ENCODE measurements at regions not wholly inside any gene's neighbourhood (a gene's known extent, or its start where the extent isn't known, plus 50 kb on each side); places are given as distances from the start of the nearest gene placed in this dataset.
"Not testable (repeated sequence)": the region's sequence is repeated elsewhere in the genome, so short reads cannot be mapped to it uniquely, and the experiment has no call there.

DNA sequence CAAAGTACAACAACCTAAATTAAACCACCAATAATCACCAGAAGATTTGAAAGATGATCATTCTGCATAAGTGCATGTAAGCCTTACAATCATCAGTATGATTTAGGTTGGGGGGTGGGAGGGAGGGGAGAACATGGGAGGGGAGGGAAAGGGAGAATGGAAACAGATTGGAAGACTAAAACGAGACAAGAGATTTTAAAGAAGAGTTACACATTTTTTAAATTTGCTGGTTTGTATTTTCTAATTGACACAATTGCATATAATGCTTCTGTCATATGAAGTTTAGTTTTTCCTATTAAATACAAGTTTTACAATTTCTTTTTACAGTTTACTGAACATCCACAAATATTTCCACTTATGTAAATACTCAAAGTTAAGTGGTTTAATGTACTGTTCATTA, 2118.9 kb downstream of the PCDH9 start:
- ATAC-seq (ENCODE audit: low FRiP score) (no peak), DNase-seq (ENCODE audit: low spot score) (no peak)
- TF ChIP-seq, protein P1, sequence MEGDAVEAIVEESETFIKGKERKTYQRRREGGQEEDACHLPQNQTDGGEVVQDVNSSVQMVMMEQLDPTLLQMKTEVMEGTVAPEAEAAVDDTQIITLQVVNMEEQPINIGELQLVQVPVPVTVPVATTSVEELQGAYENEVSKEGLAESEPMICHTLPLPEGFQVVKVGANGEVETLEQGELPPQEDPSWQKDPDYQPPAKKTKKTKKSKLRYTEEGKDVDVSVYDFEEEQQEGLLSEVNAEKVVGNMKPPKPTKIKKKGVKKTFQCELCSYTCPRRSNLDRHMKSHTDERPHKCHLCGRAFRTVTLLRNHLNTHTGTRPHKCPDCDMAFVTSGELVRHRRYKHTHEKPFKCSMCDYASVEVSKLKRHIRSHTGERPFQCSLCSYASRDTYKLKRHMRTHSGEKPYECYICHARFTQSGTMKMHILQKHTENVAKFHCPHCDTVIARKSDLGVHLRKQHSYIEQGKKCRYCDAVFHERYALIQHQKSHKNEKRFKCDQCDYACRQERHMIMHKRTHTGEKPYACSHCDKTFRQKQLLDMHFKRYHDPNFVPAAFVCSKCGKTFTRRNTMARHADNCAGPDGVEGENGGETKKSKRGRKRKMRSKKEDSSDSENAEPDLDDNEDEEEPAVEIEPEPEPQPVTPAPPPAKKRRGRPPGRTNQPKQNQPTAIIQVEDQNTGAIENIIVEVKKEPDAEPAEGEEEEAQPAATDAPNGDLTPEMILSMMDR (IDR thresholded peaks at IDR 0.05) = no peak

GRCh38 chr13:65104436-65104835, 2125.7 kb downstream of the PCDH9 start:
- not testable (repeated sequence) for ATAC-seq (ENCODE audit: low FRiP score); DNase-seq (ENCODE audit: low spot score)

DNA sequence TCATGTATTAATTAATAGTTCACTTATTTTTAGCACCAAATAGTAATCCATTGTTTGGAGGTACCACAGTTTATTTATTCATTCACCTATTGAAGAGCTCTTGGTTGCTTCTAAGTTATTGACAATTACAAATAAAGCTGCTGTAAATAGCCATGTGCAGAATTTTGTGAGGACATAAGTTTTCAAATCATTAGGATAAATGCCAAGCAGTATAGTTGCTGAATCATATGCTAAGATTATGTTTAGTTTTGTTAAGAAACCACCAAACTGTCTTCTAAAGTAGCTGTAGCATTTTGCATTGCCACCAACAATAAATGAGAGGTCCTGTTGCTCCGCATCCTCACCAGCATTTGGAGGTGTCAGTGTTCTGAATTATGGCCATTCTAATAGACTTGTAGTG, 2126.8 kb downstream of the PCDH9 start:
- TF ChIP-seq, protein P1 (IDR thresholded peaks at IDR 0.05) = no peak
- ATAC-seq (ENCODE audit: low FRiP score) (no peak), DNase-seq (ENCODE audit: low spot score) (no peak)

DNA sequence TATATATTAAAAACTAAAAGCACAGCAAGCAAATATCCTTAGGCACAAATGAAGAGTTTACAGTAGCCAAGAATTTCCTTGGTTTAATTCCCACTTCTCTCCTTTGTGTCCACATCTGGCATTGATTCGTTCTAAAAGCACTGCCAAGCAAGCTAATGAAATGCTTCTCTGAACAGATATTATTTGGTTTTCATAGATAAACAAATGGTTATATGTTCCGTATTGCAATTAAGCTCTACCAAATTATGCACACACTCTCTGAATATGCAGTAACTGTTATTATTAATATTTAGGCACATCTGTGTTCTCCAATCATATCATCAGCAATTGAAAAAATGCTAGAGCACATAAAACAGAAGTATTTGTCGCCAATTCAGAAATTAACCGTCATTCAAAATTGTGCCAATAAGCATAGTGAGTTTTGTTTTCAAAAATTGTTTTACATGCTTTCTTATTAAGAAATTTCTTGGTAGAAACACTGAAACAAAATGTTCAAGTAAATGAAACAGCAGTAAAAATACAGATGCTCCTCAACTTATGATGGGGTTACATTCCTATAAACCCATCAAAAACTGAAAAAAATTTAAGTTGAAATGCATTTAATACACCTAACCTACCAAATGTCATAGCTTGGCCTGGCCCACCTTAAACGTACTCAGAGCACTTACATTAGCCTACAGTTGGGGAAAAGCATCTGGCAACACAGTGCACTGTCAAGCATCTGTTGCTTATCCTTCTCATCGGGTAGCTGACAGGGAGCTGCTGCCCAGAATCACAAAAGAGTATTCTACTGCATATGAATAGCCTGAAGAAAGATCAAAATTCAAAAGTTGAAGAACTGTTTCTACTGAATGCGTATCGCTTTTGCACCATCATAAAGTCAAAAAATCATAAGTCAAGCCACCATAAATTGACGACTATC, 2134.7 kb downstream of the PCDH9 start:
- DNase-seq (ENCODE audit: low spot score) (no peak), ATAC-seq (ENCODE audit: low FRiP score) (no peak)
- TF ChIP-seq, protein P1 (IDR thresholded peaks at IDR 0.05) = no peak

- TF ChIP-seq, protein P1 (IDR thresholded peaks at IDR 0.05) = no peak
- no peak for ATAC-seq (ENCODE audit: low FRiP score)
Measured at GRCh38 chr13:65093357-65093756, 2136.8 kb downstream of the PCDH9 start.

GRCh38 chr13:65091031-65091430, 2139.1 kb downstream of the PCDH9 start:
- TF ChIP-seq, protein P1 (IDR thresholded peaks at IDR 0.05) = no peak
- no peak for DNase-seq (ENCODE audit: low spot score)
- no peak for ATAC-seq (ENCODE audit: low FRiP score)

More at GRCh38 chr13:65093357-65093756, 2136.8 kb downstream of the PCDH9 start:
- DNase-seq (ENCODE audit: low spot score) = no peak

GRCh38 chr13:65090186-65090585, 2139.9 kb downstream of the PCDH9 start:
- DNase-seq (ENCODE audit: low spot score) = no peak

More at GRCh38 chr13:65090186-65090585, 2139.9 kb downstream of the PCDH9 start:
- TF ChIP-seq, protein P1 (IDR thresholded peaks at IDR 0.05) = no peak
- ATAC-seq (ENCODE audit: low FRiP score) = no peak

Data from omental fat pad (tissue), 3 donors.